Endothelial cell of umbilical vein (primary cell): ENCODE measurements at regions not wholly inside any gene's neighbourhood (a gene's known extent, or its start where the extent isn't known, plus 50 kb on each side); places are given as distances from the start of the nearest gene placed in this dataset.

Source experiments
- BruUV-seq: library from RNA; stranded (reverse); fragments of 400-500 nt; replicated peaks from 2 replicates; lab custom pipeline; 2021; lab: Mats Ljungman, UMichigan
- CTCF ChIA-PET: fragments of 300-600, 350-600 bp; sonication (Branson Sonifier 250); formaldehyde crosslinking; loops from one replicate; lab custom pipeline; 2021; ENCODE audit warnings: antibody characterized with exemption, inconsistent platforms; lab: Charles Lee
- POLR2A ChIA-PET: fragments of 300-600, 350-600 bp; sonication (Branson Sonifier 250); formaldehyde crosslinking; loops from one replicate; lab custom pipeline; 2021; ENCODE audit warnings: antibody characterized with exemption, inconsistent platforms; lab: Charles Lee
- DNase-seq: peaks from one replicate; pipeline ENCODE4 v3.0.0-alpha.2; 2011; ENCODE audit warnings: low read depth, low spot score
- FAIRE-seq: peaks from 2 replicates; lab custom pipeline; 2011; peaks lifted over from hg19 to GRCh38; lab: Jason Lieb, UNC
- H2AFZ ChIP-seq: 2 replicates; pipeline ENCODE4 v1.6.0; 2012; ENCODE audit warnings: low read depth, low read length, control low read depth, inconsistent platforms
- H3K27ac ChIP-seq: 2 replicates; pipeline ENCODE4 v1.5.1; 2011; ENCODE audit warnings: low read depth, mild to moderate bottlenecking, control low read depth, low read length, moderate library complexity; ENCODE audit not compliant: insufficient read depth
- H3K27me3 ChIP-seq, 2 experiments: 2 replicates each; pipeline versions ENCODE4 v1.6.0 to v1.6.1; 2011; ENCODE audit warnings: low read length in 2 of 2, mixed read lengths in 1 of 2; ENCODE audit not compliant: control insufficient read depth in 2 of 2, insufficient read depth in 2 of 2
- H3K36me3 ChIP-seq, 2 experiments: 2 replicates in 1 of 2; 3 replicates in 1 of 2; pipeline ENCODE4 v1.5.1; 2011; ENCODE audit warnings: low read length in 2 of 2, mild to moderate bottlenecking in 1 of 2, moderate library complexity in 1 of 2; ENCODE audit not compliant: control insufficient read depth in 2 of 2, insufficient read depth in 2 of 2; ENCODE audit errors: extremely low read depth in 1 of 2
- H3K4me1 ChIP-seq: 3 replicates; pipeline ENCODE4 v1.5.1; 2011; ENCODE audit warnings: mild to moderate bottlenecking, low read length; ENCODE audit not compliant: control insufficient read depth, insufficient read depth; ENCODE audit errors: extremely low read depth
- H3K4me2 ChIP-seq: 2 replicates; pipeline ENCODE4 v1.6.1; 2011; ENCODE audit warnings: low read length, control low read depth, mixed read lengths; ENCODE audit not compliant: insufficient read depth
- H3K4me3 ChIP-seq, 3 experiments: fragments of 200-600 bp in 1 of 3; sonication (generic), shearing (Covaris generic) in 1 of 3; replicated peaks in 1 of 3; 2 replicates each; pipeline ENCODE4 v1.5.1; 2011 to 2016; ENCODE audit warnings: control low read depth in 3 of 3, low read length in 3 of 3, mild to moderate bottlenecking in 2 of 3, inconsistent platforms in 1 of 3, low read depth in 1 of 3, moderate library complexity in 1 of 3; ENCODE audit not compliant: insufficient read depth in 1 of 3
- H3K79me2 ChIP-seq: 2 replicates; pipeline ENCODE4 v1.6.0; 2012; ENCODE audit warnings: low read length, inconsistent platforms; ENCODE audit not compliant: control insufficient read depth, insufficient read depth
- H3K9ac ChIP-seq: replicated peaks from 2 replicates; pipeline ENCODE3; 2011; ENCODE audit warnings: low read length, control low read depth; ENCODE audit not compliant: insufficient read depth; ENCODE audit errors: extremely low read depth
- H3K9me1 ChIP-seq: replicated peaks from 3 replicates; pipeline ENCODE4 v1.6.0; 2011; ENCODE audit warnings: mild to moderate bottlenecking, low read length; ENCODE audit not compliant: control insufficient read depth, insufficient read depth; ENCODE audit errors: extremely low read depth
- H3K9me3 ChIP-seq: replicated peaks from 2 replicates; pipeline ENCODE4 v1.5.1; 2012; ENCODE audit warnings: low read length, inconsistent platforms; ENCODE audit not compliant: control insufficient read depth, insufficient read depth
- H4K20me1 ChIP-seq: replicated peaks from 2 replicates; pipeline ENCODE3; 2011; ENCODE audit warnings: mild to moderate bottlenecking, low read length; ENCODE audit not compliant: control insufficient read depth, insufficient read depth; ENCODE audit errors: extremely low read depth
- CTCF ChIP-seq, 2 donors: IDR thresholded peaks; 1 replicate in 1 of 2; 2 replicates in 1 of 2; pipeline ENCODE4 v1.5.1; 2011; ENCODE audit warnings: low read length in 2 of 2, mild to moderate bottlenecking in 2 of 2, moderate library complexity in 2 of 2, control low read depth in 1 of 2, inconsistent platforms in 1 of 2, low read depth in 1 of 2; ENCODE audit not compliant: insufficient read depth in 1 of 2; ENCODE audit errors: extremely low read depth in 1 of 2
- EZH2 ChIP-seq: IDR thresholded peaks from 2 replicates; pipeline ENCODE4 v1.6.1; 2012; ENCODE audit warnings: borderline replicate concordance, low read depth, mild to moderate bottlenecking, moderate library complexity, low read length, inconsistent platforms; ENCODE audit not compliant: severe bottlenecking
- FOS ChIP-seq: IDR thresholded peaks from 2 replicates; pipeline ENCODE4 v1.6.1; 2011; ENCODE audit warnings: mild to moderate bottlenecking, low read length, moderate library complexity, borderline replicate concordance; ENCODE audit not compliant: insufficient read depth
- GATA2 ChIP-seq: IDR thresholded peaks from 2 replicates; pipeline ENCODE4 v1.7.0; 2011; ENCODE audit warnings: low read depth, mild to moderate bottlenecking, moderate library complexity, mixed read lengths, low read length; ENCODE audit not compliant: insufficient read length, insufficient read depth
- JUN ChIP-seq: IDR thresholded peaks from 2 replicates; pipeline ENCODE4 v1.6.1; 2011; ENCODE audit warnings: borderline replicate concordance, low read depth; ENCODE audit not compliant: insufficient read length, insufficient read depth
- MYC ChIP-seq: IDR thresholded peaks from one replicate; pipeline ENCODE4 v1.6.1; 2011; ENCODE audit warnings: mild to moderate bottlenecking, low read depth, low read length
- POLR2A ChIP-seq: IDR thresholded peaks from 2 replicates; pipeline ENCODE4 v1.6.1; 2012; ENCODE audit warnings: low read depth, mild to moderate bottlenecking, control low read depth, low read length
- POLR2AphosphoS5 ChIP-seq: IDR thresholded peaks from 2 replicates; pipeline ENCODE4 v1.6.1; 2012; ENCODE audit warnings: low read depth, mild to moderate bottlenecking, control low read depth, low read length, moderate library complexity; ENCODE audit not compliant: insufficient read depth
- dilution Hi-C: fragments of 300-500 bp; cut with MboI; formaldehyde crosslinking; loops from one replicate; pipeline ENCODE4 v1.15.0; 2019; ENCODE audit warnings: low sequenced_read_pairs; ENCODE audit not compliant: extremely low pct_ligation_motif_present
- intact Hi-C: fragments of 100-400 bp; cut with micrococcal nuclease; formaldehyde crosslinking; loops from one replicate; pipeline ENCODE4 v1.10.0; 2022

DNA sequence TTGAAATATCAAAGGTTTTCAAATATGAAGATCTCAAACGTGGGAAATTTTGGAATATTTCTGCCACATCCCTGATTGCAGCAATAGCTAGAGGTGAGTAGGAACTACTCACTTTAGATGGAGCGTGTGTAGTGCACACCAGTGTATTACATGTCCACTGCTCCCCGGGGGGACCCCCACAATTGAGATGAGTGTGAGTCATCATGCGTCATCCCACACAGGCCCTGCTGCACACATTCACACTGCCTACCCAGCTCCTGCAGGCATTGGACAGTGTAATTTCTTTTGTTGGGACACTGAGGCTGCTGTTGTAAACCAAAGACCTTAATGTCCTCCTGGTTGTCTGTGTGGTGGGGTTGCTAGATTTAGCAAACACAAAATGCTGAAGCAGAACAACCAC is 280.0 kb downstream of the GAS1 start:
- Histone ChIP-seq H4K20me1 (no peaks in the 10 kb centered on the region), H3K27me3 (no peaks in the 10 kb centered on the region), H3K9me3 (no peaks in the 10 kb centered on the region), H2AFZ (no peak overlapping the region), H3K27ac (no peak overlapping the region), H3K79me2 (no peaks in the 10 kb centered on the region), H3K9ac (no peak overlapping the region), H3K9me1 (no peaks in the 10 kb centered on the region), H3K4me3 (no peak overlapping the region), H3K4me2 (no peak overlapping the region), H3K4me1 (no peaks in the 10 kb centered on the region), H3K36me3 (no peaks in the 10 kb centered on the region)
- FAIRE-seq (no peak), DNase-seq (no peak)
- ChIA-PET CTCF (no interaction called here), POLR2A (no interaction called here)
- BruUV-seq, result no TSS peak
- TF ChIP-seq JUN (no peak), CTCF (IDR thresholded peaks at IDR 0.05; ENCODE audit: extremely low read depth in 1 of 2, insufficient read depth in 1 of 2, low read depth in 1 of 2, low read length in 2 of 2) (no peak), EZH2 (no peak), GATA2 (no peak), POLR2AphosphoS5 (no peak), POLR2A (no peak), FOS (no peak), MYC (no peak)
- intact Hi-C loops (no loop called here), dilution Hi-C loops (no loop called here)
